Muscle layer of colon (tissue), 2 donors: ENCODE measurements at regions not wholly inside any gene's neighbourhood (a gene's known extent, or its start where the extent isn't known, plus 50 kb on each side); places are given as distances from the start of the nearest gene placed in this dataset.

Experiments
- H3K27ac ChIP-seq: one replicate; pipeline ENCODE4 v1.7.0; 2013; ENCODE audit warnings: low read depth, mild to moderate bottlenecking, low read length, moderate library complexity
- H3K27me3 ChIP-seq, 2 donors: one replicate each; pipeline ENCODE4 v1.7.0; 2013; ENCODE audit warnings: low read length in 2 of 2, mild to moderate bottlenecking in 2 of 2; ENCODE audit not compliant: insufficient read depth in 2 of 2, control insufficient read depth in 1 of 2
- H3K36me3 ChIP-seq: one replicate; pipeline ENCODE4 v1.7.0; 2013; ENCODE audit warnings: mild to moderate bottlenecking, low read length; ENCODE audit not compliant: insufficient read depth
- H3K4me1 ChIP-seq: one replicate; pipeline ENCODE4 v1.7.0; 2013; ENCODE audit warnings: mild to moderate bottlenecking, low read length; ENCODE audit not compliant: insufficient read depth
- H3K4me3 ChIP-seq, 2 donors: one replicate each; pipeline ENCODE4 v1.7.0; 2013; ENCODE audit warnings: low read length in 2 of 2, low read depth in 1 of 2, mild to moderate bottlenecking in 1 of 2, moderate library complexity in 1 of 2
- H3K9ac ChIP-seq: one replicate; pipeline ENCODE4 v1.7.0; 2013; ENCODE audit warnings: low read length
- H3K9me3 ChIP-seq: one replicate; pipeline ENCODE4 v1.7.0; 2013; ENCODE audit warnings: mild to moderate bottlenecking, low read length
- donor health status: abdominal sarcoma.
- donor health status: Adenocarcinoma of cecum.

DNA sequence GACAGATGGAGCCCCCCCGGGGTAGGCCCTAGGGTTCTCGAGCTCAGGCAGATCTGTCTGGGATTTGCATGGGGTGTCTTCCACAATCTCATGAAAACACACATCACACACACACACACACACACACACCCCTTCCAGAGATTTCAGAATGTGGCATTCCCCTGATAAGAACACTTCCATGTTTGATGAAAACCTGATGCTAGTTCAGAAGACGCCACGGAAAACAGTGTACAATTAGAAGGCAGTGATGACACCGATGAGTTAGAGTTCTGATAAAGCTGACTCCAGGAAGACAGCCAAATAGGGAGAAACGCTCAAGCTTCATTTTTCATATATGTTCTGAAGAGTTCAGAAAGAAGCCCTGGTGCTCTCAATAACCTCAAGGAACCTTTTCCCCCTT is 438.7 kb upstream of the JARID2 start:
- Histone ChIP-seq H3K27me3 (no peaks in the 10 kb centered on the region), H3K9me3 (no peaks in the 10 kb centered on the region), H3K27ac (no peak overlapping the region), H3K4me1 (peaks cover 15% of the 10 kb centered on the region), H3K4me3 (no peak overlapping the region), H3K36me3 (no peaks in the 10 kb centered on the region), H3K9ac (no peak overlapping the region)

DNA sequence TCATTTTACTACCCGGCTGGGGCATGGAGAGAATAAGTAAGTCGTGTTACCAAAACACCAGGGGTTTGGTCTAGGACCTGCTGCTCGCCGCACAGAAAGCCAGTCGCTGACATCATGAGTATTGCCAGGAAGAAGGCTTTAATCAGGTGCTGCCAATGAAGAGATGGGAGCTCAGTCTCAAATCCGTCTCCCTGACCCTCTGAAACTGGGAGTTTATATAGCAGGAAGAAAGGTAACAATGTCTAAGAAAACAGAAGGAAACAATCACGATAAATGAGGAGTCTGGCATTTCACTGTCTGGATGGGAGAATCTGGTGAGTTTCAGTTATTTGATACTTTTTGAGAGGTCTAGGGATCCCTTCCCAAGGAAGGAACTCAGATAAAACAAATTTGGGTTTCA is 437.9 kb upstream of the JARID2 start:
- Histone ChIP-seq H3K9me3 (no peaks in the 10 kb centered on the region), H3K4me1 (peaks cover 15% of the 10 kb centered on the region), H3K27ac (no peak overlapping the region), H3K9ac (no peak overlapping the region), H3K27me3 (no peaks in the 10 kb centered on the region), H3K36me3 (no peaks in the 10 kb centered on the region), H3K4me3 (no peak overlapping the region)

DNA sequence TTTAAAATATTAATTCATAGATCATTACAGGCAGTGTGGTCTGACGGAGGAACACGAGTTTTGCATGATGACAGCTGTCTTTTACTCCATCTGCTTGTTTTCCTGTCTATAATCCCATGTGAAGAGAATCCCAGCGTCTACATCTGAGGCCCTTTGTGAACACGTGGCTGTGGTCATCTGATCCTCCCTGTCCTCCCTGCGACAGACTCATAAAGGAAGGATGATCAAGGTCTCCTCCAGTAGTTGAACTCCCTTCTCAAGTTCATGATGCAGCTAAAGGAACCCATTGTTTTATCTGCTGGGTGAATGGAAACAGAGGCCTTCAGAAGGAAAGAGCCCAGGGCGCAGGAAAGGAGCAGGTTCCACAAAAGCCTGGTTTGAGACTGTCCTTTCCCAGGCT is 435.8 kb upstream of the JARID2 start:
- no peaks in the 10 kb centered on the region for H3K9me3 ChIP-seq
- H3K27ac ChIP-seq = no peak overlapping the region
- H3K4me1 ChIP-seq = peaks cover 6% of the 10 kb centered on the region
- no peaks in the 10 kb centered on the region for H3K27me3 ChIP-seq
- no peaks in the 10 kb centered on the region for H3K36me3 ChIP-seq
- no peak overlapping the region for H3K4me3 ChIP-seq
- no peak overlapping the region for H3K9ac ChIP-seq

DNA sequence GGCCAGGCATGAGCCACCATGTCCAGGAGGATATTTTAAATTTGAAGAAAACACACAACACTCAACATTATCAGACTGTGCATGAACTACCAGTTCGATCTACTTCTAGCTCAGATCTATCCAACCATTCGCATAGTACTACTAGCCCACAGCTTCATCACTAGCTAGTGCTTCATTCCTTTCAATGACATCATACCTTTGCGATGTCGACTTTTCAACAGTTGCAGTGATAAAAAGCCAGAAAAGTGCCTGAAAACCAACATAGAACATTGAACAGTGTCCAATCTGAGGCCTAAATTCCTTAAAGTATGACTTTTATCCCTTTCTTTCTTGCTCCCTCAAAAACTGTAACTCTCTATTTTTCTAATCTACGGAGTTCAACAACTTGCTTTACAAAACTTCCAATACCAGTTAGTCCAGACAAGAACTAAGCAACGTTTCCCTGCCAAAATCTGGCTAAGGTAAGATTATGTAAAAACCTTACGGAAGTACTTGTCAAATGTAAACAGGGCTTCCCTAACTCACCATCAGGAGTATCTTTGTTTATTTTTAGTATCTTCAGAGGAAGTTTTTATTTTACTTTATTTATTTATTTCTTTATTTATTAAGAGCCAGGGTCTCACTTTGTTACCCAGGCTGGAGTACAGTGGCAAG is 434.0 kb upstream of the JARID2 start:
- Histone ChIP-seq H3K27ac (no peak overlapping the region), H3K36me3 (no peaks in the 10 kb centered on the region), H3K27me3 (no peaks in the 10 kb centered on the region), H3K9ac (no peak overlapping the region), H3K4me1 (peaks cover 3% of the 10 kb centered on the region), H3K4me3 (no peak overlapping the region), H3K9me3 (no peaks in the 10 kb centered on the region)

DNA sequence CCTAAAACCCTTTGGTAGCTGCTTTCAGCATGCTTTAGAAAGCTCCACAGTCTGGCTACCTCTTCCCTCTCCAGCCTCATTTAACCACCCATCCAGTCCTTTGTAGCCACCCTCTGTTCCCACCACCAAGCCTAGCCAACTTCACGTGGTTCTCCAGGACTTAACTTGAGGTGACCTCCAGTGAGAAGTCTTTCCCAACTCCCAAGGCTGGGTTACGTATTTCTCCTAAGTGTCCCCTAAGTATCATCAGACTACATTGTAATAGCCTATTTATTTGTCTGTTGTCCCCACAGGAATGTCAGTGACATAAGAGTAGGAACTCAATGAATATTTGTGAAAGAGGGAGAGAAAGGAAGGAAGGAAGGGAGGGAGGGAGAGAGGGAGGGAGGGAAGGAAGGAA is 431.9 kb upstream of the JARID2 start:
- H3K9me3 ChIP-seq = no peaks in the 10 kb centered on the region
- no peaks in the 10 kb centered on the region for H3K27me3 ChIP-seq
- no peak overlapping the region for H3K27ac ChIP-seq
- no peak overlapping the region for H3K4me3 ChIP-seq
- no peaks in the 10 kb centered on the region for H3K36me3 ChIP-seq
- no peaks in the 10 kb centered on the region for H3K4me1 ChIP-seq
- H3K9ac ChIP-seq = no peak overlapping the region

DNA sequence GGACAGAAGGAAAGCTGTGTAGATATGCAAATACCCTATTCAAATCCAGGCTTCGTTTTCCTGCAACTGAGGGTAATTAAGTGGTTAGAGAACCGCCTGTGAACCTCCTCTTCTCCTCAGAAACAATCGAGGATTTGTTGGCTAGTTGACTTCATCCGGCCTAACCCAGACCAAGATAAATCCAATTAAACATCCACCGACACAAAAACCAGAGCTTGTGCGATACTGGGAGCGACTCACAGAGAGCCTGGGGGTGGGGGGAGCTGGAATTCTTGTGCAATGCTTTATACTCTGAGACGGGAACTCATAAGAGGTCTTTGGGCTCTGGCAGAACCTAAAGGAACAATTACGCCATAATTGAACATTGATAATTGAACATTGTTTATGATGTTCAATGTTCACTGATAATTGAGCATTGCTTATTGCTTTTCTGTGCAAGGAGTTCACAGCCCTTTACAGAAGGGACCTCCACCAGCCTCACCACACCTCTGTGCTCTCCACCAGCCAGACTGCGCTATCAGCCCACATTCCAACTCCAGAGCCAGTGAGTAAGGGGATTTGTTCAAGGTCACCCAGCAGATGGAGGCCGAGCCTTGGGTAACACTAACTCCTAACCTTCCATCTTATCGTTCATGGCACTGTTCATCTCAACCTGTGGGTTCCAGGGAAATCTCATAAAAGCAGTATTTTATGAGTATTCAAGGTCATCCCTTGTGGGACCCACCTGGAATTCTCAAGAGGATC is 429.6 kb upstream of the JARID2 start:
- Histone ChIP-seq H3K4me3 (no peak overlapping the region), H3K27me3 (no peaks in the 10 kb centered on the region), H3K36me3 (no peaks in the 10 kb centered on the region), H3K27ac (no peak overlapping the region), H3K4me1 (no peaks in the 10 kb centered on the region), H3K9me3 (no peaks in the 10 kb centered on the region), H3K9ac (no peak overlapping the region)

DNA sequence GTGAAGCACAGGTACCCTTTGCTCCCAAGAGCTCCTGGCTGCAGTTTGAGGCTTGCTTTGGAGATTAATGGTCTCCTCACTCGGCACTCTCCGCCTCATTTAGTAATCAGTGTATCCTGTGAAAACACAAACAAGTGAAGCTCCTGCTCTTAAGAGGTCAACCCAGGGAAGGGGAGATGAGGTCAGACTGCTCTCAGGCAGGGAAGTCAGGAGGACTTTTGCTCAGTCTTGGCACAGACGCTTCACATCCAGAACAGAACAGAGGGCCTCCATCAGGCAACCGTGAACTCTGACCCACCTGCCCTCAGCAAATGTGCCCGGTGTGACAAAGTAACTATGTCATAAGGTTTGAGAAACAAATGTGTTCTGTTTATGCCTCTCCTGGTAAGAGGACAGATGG is 428.8 kb upstream of the JARID2 start:
- no peaks in the 10 kb centered on the region for H3K27me3 ChIP-seq
- H3K4me3 ChIP-seq = no peak overlapping the region
- no peaks in the 10 kb centered on the region for H3K36me3 ChIP-seq
- no peaks in the 10 kb centered on the region for H3K9me3 ChIP-seq
- no peak overlapping the region for H3K27ac ChIP-seq
- no peaks in the 10 kb centered on the region for H3K4me1 ChIP-seq
- H3K9ac ChIP-seq = no peak overlapping the region

DNA sequence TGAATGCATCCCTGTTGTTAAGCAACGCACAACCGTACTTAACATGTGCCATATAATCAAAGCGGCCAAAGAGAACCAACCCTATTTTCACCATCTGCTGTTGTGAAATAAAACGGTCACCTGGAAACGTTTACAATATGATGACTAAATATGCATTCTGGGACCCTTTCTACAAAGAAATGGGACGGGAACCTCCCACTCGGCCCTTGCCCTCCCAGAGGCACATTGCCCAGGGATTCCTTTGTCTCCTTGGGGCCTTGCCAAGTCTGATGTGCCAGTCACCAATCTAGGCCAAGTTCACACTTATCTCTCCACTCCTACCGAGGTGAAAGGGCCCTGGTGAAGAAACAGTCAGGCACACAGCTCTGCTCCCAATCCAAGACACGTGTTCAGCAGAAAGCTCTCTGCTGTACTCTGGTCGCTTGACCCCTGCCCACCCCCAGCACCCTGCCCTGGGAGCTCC is 427.4 kb upstream of the JARID2 start:
- no peaks in the 10 kb centered on the region for H3K9me3 ChIP-seq
- no peak overlapping the region for H3K27ac ChIP-seq
- no peak overlapping the region for H3K4me3 ChIP-seq
- H3K27me3 ChIP-seq = no peaks in the 10 kb centered on the region
- no peaks in the 10 kb centered on the region for H3K36me3 ChIP-seq
- no peaks in the 10 kb centered on the region for H3K4me1 ChIP-seq
- H3K9ac ChIP-seq = no peak overlapping the region

DNA sequence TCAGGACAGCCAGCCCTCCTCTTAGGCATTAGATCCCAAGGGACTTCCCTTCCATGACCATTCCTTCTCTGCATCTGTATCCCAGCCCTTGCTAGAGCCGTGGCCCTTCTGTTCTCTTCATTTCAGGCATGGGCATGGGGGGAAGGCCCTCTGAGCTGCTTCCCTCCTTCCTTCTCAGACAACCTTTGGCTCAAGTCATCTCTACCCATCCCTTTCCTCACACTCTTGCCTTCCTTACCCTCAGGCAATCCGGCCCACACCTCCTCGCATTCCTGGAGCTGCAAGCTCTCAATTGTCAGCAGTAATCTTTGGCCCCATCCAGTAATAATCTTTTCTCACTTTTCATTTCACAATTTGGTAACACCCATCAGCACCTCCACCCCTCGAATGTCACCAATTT is 426.9 kb upstream of the JARID2 start:
- peaks cover 3% of the 10 kb centered on the region for H3K4me1 ChIP-seq
- H3K27me3 ChIP-seq = no peaks in the 10 kb centered on the region
- H3K27ac ChIP-seq = no peak overlapping the region
- no peaks in the 10 kb centered on the region for H3K36me3 ChIP-seq
- no peaks in the 10 kb centered on the region for H3K9me3 ChIP-seq
- no peak overlapping the region for H3K9ac ChIP-seq
- H3K4me3 ChIP-seq = no peak overlapping the region

DNA sequence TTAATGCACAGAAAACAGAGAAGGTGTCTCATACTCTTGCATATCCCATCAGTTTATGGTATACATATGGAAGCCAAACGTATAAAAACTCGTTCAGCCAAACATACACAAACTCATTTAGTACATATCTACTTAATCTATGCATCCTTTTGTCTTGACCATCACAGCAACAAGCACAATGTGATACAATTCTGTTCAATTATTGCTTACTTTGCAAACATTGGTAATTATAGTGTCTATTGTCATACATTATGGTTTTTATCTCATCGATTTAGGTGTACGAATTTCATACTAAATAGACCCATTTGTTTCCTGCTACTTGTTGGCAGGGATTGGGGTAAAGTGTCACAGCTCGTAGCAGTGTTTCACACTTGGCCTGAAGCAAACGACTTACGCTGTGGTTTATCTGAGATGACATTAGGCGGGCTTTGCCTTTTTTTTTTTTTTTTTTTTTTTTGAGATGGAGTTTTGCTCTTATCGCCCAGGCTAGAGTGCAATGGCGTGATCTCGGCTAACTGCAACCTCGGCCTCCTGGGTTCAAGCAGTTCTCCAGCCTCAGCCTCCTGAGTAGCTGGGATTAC is 425.9 kb upstream of the JARID2 start:
- Histone ChIP-seq H3K36me3 (no peaks in the 10 kb centered on the region), H3K27me3 (no peaks in the 10 kb centered on the region), H3K9me3 (no peaks in the 10 kb centered on the region), H3K27ac (no peak overlapping the region), H3K4me3 (no peak overlapping the region), H3K9ac (no peak overlapping the region), H3K4me1 (peaks cover 9% of the 10 kb centered on the region)

DNA sequence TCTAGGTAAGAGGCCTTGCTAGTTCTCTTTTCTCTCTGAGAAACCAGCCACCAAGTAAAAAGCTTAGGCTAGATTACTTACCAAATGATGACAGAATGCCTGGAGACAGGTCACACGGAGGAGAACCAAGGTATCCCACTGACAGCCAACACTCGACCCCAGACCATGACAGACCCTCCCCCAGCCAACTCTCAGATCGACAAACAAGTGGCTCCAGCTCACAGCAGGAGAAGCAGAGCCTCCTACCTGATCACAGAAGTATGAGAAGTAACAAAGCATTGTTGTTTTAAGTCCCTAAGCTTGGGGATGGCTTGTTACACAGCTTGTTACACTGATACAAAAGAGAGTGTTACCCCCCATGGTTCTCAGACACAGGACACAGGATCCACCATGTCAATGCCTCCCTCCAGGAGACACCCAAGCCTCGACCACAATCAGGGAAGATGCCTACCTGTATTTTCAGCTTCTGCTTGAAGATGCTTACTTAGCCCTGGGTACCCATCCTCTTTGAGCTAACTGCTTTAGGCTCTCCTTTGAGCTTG is 423.8 kb upstream of the JARID2 start:
- Histone ChIP-seq H3K27me3 (no peaks in the 10 kb centered on the region), H3K4me3 (no peak overlapping the region), H3K9me3 (no peaks in the 10 kb centered on the region), H3K36me3 (no peaks in the 10 kb centered on the region), H3K27ac (no peak overlapping the region), H3K9ac (no peak overlapping the region), H3K4me1 (peaks cover 10% of the 10 kb centered on the region)
